Tibial nerve (tissue), 4 donors: ENCODE measurements at regions not wholly inside any gene's neighbourhood (a gene's known extent, or its start where the extent isn't known, plus 50 kb on each side); places are given as distances from the start of the nearest gene placed in this dataset.

Experiments used
- EP300 ChIP-seq, 2 donors: sonication (generic); formaldehyde crosslinking; IDR thresholded peaks; one replicate each; pipeline ENCODE4 v1.6.1; 2017; ENCODE audit warnings: antibody characterized with exemption in 2 of 2, mild to moderate bottlenecking in 1 of 2
- POLR2A ChIP-seq, 2 donors: fragments of 450-650 bp; IDR thresholded peaks; one replicate each; pipeline ENCODE4 v1.6.1; 2017; ENCODE audit warnings: antibody characterized with exemption in 2 of 2, mild to moderate bottlenecking in 2 of 2, moderate library complexity in 2 of 2
- TF ChIP-seq, protein P1 (sequence below), 5 experiments: fragments of 200-600 bp in 3 of 5; fragments of 450-650 bp in 2 of 5; sonication (generic) in 3 of 5; IDR thresholded peaks; one replicate each; pipeline ENCODE4 v1.5.1; 2016 to 2019; ENCODE audit warnings: antibody characterized with exemption in 5 of 5, mild to moderate bottlenecking in 3 of 5, moderate library complexity in 2 of 5

DNA sequence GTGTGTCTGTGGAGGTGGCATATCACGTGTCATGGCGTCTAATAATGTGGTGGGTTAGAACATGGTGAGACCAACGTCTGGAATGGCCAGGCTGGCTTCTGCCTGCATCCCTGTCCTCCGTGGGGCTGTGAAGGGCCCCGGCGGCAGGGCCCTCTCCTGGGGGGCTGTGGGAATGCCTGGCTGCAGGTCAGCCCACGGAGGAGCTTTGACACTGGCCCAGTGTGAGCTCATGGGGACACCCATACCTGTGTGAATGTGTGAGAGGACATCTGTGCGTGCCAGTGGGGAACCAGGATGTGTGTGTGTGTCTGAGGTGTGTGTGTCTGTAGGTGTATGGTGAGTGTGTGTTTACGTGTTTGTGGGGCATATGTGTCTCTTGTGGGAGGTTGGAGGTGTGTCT lies 300.1 kb downstream of the TEX29 start:
- TF ChIP-seq, protein P1, sequence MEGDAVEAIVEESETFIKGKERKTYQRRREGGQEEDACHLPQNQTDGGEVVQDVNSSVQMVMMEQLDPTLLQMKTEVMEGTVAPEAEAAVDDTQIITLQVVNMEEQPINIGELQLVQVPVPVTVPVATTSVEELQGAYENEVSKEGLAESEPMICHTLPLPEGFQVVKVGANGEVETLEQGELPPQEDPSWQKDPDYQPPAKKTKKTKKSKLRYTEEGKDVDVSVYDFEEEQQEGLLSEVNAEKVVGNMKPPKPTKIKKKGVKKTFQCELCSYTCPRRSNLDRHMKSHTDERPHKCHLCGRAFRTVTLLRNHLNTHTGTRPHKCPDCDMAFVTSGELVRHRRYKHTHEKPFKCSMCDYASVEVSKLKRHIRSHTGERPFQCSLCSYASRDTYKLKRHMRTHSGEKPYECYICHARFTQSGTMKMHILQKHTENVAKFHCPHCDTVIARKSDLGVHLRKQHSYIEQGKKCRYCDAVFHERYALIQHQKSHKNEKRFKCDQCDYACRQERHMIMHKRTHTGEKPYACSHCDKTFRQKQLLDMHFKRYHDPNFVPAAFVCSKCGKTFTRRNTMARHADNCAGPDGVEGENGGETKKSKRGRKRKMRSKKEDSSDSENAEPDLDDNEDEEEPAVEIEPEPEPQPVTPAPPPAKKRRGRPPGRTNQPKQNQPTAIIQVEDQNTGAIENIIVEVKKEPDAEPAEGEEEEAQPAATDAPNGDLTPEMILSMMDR (IDR thresholded peaks at IDR 0.05), result no peak
- TF ChIP-seq EP300 (IDR thresholded peaks at IDR 0.05) (no peak), POLR2A (IDR thresholded peaks at IDR 0.05) (no peak)
